Body of pancreas (tissue), 4 donors: ENCODE measurements at regions not wholly inside any gene's neighbourhood (a gene's known extent, or its start where the extent isn't known, plus 50 kb on each side); places are given as distances from the start of the nearest gene placed in this dataset.

Experiments used
- ATAC-seq: fragments of 150-250 bp; one replicate; pipeline ENCODE4 v1.9.1; 2016
- DNase-seq, 4 donors: peaks; one replicate each; pipeline ENCODE4 v3.0.0-alpha.2; 2019
- H3K27ac ChIP-seq, 4 donors: fragments of 200-600 bp; sonication (generic); 1 replicate in 3 of 4; 2 replicates in 1 of 4; pipeline versions ENCODE4 v1.5.1 to v1.6.1; 2016 to 2019; ENCODE audit warnings: mild to moderate bottlenecking in 1 of 4, mixed read lengths in 1 of 4, moderate library complexity in 1 of 4
- H3K27me3 ChIP-seq, 2 donors: fragments of 200-600 bp; sonication (generic); one replicate each; pipeline ENCODE4 v1.6.0; 2016; ENCODE audit warnings: mild to moderate bottlenecking in 1 of 2
- H3K36me3 ChIP-seq, 2 donors: fragments of 200-600 bp; sonication (generic); replicated peaks in 1 of 2; 2 replicates each; pipeline ENCODE4 v1.5.1; 2016; ENCODE audit warnings: low read depth in 2 of 2; ENCODE audit not compliant: insufficient read depth in 1 of 2
- H3K4me1 ChIP-seq: fragments of 200-600 bp; sonication (generic); one replicate; pipeline ENCODE4 v1.6.0; 2016
- H3K4me3 ChIP-seq, 2 donors: fragments of 200-600 bp; sonication (generic); 1 replicate in 1 of 2; 2 replicates in 1 of 2; pipeline ENCODE4 v1.5.1; 2016 to 2019
- H3K9me3 ChIP-seq, 3 donors: fragments of 200-600 bp; sonication (generic); 1 replicate in 2 of 3; 2 replicates in 1 of 3; pipeline ENCODE4 v1.5.1; 2016
- POLR2A ChIP-seq, 3 donors: fragments of 450-650 bp; IDR thresholded peaks; one replicate each; pipeline ENCODE4 v1.6.1; 2016; ENCODE audit warnings: antibody characterized with exemption in 3 of 3, mild to moderate bottlenecking in 2 of 3
- WGBS, 2 donors: methylation state at CpG; one replicate each; pipeline ENCODE4 v1.1.5; 2017; 5-methylcytosine and 5-hydroxymethylcytosine counted together
- intact Hi-C: fragments of 100-400 bp; cut with DNase I; formaldehyde crosslinking; loops from one replicate; pipeline ENCODE4 v1.15.1; 2023
- TF ChIP-seq, protein P1 (sequence below), 7 experiments: fragments of 450-650 bp in 4 of 7; fragments of 200-600 bp in 3 of 7; sonication (generic) in 3 of 7; IDR thresholded peaks; one replicate each; pipeline ENCODE4 v1.5.1; 2016 to 2019; ENCODE audit warnings: antibody characterized with exemption in 7 of 7

DNA sequence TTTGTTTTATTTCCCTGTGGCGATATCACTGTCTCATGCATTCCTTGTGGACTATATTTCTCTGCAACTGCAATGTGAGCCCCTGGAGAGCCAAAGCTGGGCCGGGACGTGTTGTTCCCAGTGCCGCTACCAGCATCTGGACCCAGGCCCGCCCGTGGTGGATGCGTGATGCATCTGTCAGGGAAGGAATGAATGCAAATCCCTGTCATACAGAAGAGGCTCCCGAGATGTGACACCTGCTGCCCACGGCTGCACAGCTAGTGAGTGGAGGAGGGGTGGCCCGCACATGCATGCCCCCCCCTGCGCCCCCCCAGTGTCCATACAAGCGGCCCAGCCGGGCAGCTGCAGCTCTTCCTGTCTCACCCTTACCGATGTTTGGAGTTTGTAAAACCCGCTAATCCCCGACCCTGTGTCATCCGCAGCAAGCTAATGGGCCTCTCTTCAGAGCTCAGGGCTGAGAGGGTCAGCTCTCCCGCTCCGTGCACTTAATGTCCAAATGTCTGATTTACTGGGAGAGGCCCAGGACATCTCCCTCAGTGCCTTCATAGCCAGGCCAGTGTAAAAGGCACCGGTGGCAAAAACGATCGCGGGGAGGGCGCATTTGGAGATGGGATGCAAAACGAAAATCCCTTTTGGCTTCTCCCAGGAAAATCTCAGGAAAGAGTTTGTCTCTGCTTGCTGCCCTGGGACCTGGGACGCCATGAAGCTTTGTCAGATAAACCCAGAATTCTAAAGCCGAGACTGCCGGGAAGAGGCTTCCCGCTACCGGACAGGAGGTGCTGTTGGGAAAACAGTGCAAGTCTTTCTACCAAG, 91.8 kb downstream of the FOXL1 start:
- Histone ChIP-seq H3K9me3 (no peaks in the 10 kb centered on the region), H3K27ac (no peak overlapping the region), H3K36me3 (no peaks in the 10 kb centered on the region), H3K4me1 (no peaks in the 10 kb centered on the region), H3K4me3 (no peak overlapping the region), H3K27me3 (peaks cover 0 to 6% of the 10 kb centered on the region in 2 donors)
- no peak for DNase-seq
- ATAC-seq, result no peak
- TF ChIP-seq, protein P1, sequence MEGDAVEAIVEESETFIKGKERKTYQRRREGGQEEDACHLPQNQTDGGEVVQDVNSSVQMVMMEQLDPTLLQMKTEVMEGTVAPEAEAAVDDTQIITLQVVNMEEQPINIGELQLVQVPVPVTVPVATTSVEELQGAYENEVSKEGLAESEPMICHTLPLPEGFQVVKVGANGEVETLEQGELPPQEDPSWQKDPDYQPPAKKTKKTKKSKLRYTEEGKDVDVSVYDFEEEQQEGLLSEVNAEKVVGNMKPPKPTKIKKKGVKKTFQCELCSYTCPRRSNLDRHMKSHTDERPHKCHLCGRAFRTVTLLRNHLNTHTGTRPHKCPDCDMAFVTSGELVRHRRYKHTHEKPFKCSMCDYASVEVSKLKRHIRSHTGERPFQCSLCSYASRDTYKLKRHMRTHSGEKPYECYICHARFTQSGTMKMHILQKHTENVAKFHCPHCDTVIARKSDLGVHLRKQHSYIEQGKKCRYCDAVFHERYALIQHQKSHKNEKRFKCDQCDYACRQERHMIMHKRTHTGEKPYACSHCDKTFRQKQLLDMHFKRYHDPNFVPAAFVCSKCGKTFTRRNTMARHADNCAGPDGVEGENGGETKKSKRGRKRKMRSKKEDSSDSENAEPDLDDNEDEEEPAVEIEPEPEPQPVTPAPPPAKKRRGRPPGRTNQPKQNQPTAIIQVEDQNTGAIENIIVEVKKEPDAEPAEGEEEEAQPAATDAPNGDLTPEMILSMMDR (IDR thresholded peaks at IDR 0.05), result no peak
- TF ChIP-seq POLR2A (IDR thresholded peaks at IDR 0.05), result no peak
- intact Hi-C loops, result no loop called here
- 42 to 43% methylated on average over 24 to 30 of the region's 30 CpGs for WGBS, 2 donors

DNA sequence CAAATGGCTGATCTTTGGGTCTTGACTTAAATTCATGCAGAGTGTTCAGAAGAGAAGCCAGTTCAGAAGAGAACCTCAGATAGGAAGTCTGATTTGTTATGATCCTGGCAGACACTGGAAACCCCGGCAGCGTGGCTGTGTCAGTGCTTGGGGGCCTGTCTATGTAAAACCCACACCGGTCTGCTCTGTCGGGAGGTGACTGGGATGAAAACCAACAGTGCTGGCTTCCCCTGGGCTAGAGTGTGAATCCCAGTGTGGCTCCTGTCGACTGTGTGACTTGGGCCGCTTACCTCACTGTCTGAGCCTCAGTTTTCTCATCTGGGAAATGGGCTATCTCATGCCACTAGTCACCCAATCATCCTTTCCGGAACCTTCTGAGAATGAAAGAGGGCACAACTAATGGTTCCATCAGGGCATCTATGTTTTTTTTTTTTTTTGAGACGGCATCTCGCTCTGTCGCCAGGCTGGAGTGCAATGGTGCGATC, 92.4 kb downstream of the FOXL1 start:
- H3K27me3 ChIP-seq, result peaks cover 0 to 6% of the 10 kb centered on the region in 2 donors
- WGBS, 2 donors, result 72 to 82% methylated on average over 11 of the region's 11 CpGs
- H3K36me3 ChIP-seq, result no peaks in the 10 kb centered on the region
- no peak overlapping the region for H3K4me3 ChIP-seq
- no peaks in the 10 kb centered on the region for H3K9me3 ChIP-seq
- intact Hi-C loops, result no loop called here
- H3K27ac ChIP-seq, result no peak overlapping the region
- no peaks in the 10 kb centered on the region for H3K4me1 ChIP-seq
- no peak for DNase-seq
- ATAC-seq, result no peak
- no peak for TF ChIP-seq POLR2A (IDR thresholded peaks at IDR 0.05)
- TF ChIP-seq, protein P1 (IDR thresholded peaks at IDR 0.05), result no peak

DNA sequence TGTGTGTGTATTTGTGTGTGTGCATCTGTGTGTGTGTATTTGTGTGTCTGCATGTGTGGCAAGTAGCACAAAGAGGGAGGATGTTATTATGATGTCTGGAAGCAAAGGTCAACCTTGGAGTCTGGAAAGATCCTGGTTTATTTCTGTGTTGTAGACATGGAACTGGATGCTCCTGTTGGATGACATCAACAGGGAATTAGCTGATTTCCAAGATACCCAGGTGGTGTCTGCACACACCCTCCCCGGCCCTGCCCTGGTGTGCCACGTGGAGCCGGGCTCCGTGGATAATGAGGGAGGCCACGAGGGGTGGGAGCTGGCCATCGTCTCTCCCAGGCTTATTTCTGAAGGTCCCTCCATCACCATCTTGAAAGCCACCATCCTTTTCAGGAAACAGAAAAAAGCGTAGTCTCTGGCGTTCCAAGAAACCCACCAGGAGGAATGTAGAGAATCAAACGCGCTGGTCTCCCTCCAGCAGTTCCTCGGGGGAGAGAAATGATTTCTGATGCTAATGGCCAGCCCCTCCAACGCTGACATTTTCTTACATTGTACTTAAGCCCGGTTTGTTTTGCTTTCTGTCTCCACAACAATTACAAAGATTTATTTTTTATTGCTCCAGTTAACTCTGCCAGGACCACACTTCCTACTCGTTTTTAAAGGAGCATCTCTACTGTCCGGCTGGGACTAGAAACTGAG, 93.3 kb downstream of the FOXL1 start:
- ATAC-seq (no peak), DNase-seq (no peak)
- 49% methylated on average over 10 to 15 of the region's 15 CpGs for WGBS, 2 donors
- intact Hi-C loops, result no loop called here
- Histone ChIP-seq H3K36me3 (no peaks in the 10 kb centered on the region), H3K27me3 (peaks cover 0 to 6% of the 10 kb centered on the region in 2 donors), H3K4me3 (no peak overlapping the region), H3K27ac (no peak overlapping the region), H3K9me3 (no peaks in the 10 kb centered on the region), H3K4me1 (no peaks in the 10 kb centered on the region)
- TF ChIP-seq, protein P1 (IDR thresholded peaks at IDR 0.05), result no peak
- TF ChIP-seq POLR2A (IDR thresholded peaks at IDR 0.05), result no peak

DNA sequence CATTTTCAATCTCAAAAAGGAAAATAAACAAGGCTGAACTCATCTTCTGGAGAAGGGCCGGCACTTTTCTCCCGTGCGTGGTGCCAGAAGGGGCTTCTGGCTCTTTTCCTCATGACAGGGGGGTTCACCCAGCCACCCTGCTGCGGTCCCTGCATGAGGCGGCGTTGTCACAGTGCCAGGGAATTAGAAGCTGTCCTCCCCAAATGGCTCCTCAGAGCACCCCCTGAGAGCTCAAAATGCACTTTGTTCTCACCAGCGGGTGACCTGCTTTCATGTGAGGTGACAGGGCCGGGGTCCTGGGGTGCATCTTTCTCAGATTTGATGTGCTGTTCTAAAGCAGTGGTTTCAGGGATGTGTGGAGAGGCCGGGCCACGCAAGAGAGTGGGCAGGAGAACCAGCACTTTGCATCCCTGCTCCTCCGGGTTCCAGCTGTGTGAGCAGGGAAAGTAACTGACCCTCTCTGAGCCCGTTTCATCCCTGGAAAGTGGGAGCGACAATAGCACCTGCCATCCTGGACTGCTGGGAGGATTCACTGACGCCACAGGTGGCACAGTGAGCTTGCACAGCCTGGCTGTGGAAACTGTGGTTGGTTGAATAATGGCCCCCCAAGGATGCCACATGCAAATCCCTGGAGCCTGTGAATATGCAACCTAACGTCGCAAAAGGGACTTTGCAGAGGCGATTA, 94.0 kb downstream of the FOXL1 start:
- TF ChIP-seq, protein P1 (IDR thresholded peaks at IDR 0.05), result no peak
- no peak for TF ChIP-seq POLR2A (IDR thresholded peaks at IDR 0.05)
- Histone ChIP-seq H3K27me3 (peaks cover 0 to 6% of the 10 kb centered on the region in 2 donors), H3K4me1 (no peaks in the 10 kb centered on the region), H3K9me3 (no peaks in the 10 kb centered on the region), H3K4me3 (no peak overlapping the region), H3K27ac (no peak overlapping the region), H3K36me3 (no peaks in the 10 kb centered on the region)
- ATAC-seq (no peak), DNase-seq (no peak)
- intact Hi-C loops, result no loop called here
- WGBS, 2 donors, result 59 to 77% methylated on average over 12 to 17 of the region's 17 CpGs
